HUES64 (cell line): ENCODE measurements at regions not wholly inside any gene's neighbourhood (a gene's known extent, or its start where the extent isn't known, plus 50 kb on each side); places are given as distances from the start of the nearest gene placed in this dataset.

Experiments
- H3K27ac ChIP-seq: 2 replicates; pipeline ENCODE4 v1.7.0; 2013; ENCODE audit warnings: low read depth, low read length, inconsistent platforms
- H3K27me3 ChIP-seq: 2 replicates; pipeline ENCODE4 v1.6.1; 2013; ENCODE audit warnings: mild to moderate bottlenecking, low read length; ENCODE audit not compliant: insufficient read depth
- H3K36me3 ChIP-seq: 2 replicates; pipeline ENCODE4 v1.6.1; 2013; ENCODE audit warnings: mild to moderate bottlenecking, low read length; ENCODE audit not compliant: insufficient read depth
- H3K4me1 ChIP-seq: 2 replicates; pipeline ENCODE4 v1.6.1; 2013; ENCODE audit warnings: mild to moderate bottlenecking, low read length, moderate library complexity; ENCODE audit not compliant: insufficient read depth
- H3K4me3 ChIP-seq: 2 replicates; pipeline ENCODE4 v1.5.1; 2013; ENCODE audit warnings: mild to moderate bottlenecking, low read length, moderate library complexity
- H3K9ac ChIP-seq: 2 replicates; pipeline ENCODE4 v1.6.1; 2013; ENCODE audit warnings: mild to moderate bottlenecking, low read depth, low read length
- H3K9me3 ChIP-seq: 2 replicates; pipeline ENCODE4 v1.6.1; 2013; ENCODE audit warnings: low read depth, low read length; ENCODE audit not compliant: insufficient read depth
- WGBS: fragments of 150-250, 120-280 bp; methylation state at CpG from one replicate; pipeline ENCODE4 v1.1.7; 2013; ENCODE audit warnings: missing lambda C conversion rate; 5-methylcytosine and 5-hydroxymethylcytosine counted together

GRCh38 chr14:87170179-87170578 lies 822.8 kb downstream of the GALC start:
- WGBS, result 6% methylated on average over 3 of the region's 3 CpGs
- no peak overlapping the region for H3K9ac ChIP-seq
- H3K27me3 ChIP-seq, result 0 out of 2 replicates have a peak, but pooled peaks cover 6% of the 10 kb centered on the region
- peaks cover 23% of the 10 kb centered on the region for H3K4me1 ChIP-seq
- no peaks in the 10 kb centered on the region for H3K36me3 ChIP-seq
- peak overlapping the region; percentile 83 for H3K27ac ChIP-seq
- no peaks in the 10 kb centered on the region for H3K9me3 ChIP-seq
- H3K4me3 ChIP-seq, result no peak overlapping the region

DNA sequence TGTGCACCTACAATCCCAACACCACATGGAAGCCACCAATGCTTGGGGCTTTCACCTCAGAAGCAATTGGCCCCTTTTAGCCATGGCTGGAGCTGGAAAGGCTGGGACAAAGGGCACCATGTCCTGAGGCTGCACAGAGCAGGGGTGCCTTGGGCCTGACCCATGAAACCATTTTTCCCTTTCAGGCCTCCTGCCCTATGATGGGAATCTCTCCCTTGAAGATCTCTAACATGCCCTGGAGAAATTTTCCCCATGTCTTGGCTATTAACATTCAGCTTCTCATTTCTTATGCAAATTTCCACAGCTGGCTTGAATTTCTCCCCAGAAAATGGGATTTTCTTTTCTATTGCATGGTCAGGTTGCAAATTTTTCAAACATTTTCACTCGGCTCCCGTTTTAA lies 823.6 kb downstream of the GALC start:
- Histone ChIP-seq H3K36me3 (no peaks in the 10 kb centered on the region), H3K9ac (no peak overlapping the region), H3K4me1 (peaks cover 23% of the 10 kb centered on the region), H3K9me3 (no peaks in the 10 kb centered on the region), H3K27ac (peak overlapping the region; percentile 83), H3K4me3 (no peak overlapping the region), H3K27me3 (peaks cover 6% of the 10 kb centered on the region; the same call in 1 of the 2 replicates)
- 64% methylated on average over 2 of the region's 2 CpGs for WGBS

GRCh38 chr14:87161502-87161901 lies 831.5 kb downstream of the GALC start:
- Histone ChIP-seq H3K4me1 (peaks cover 15% of the 10 kb centered on the region), H3K27me3 (peaks cover 8% of the 10 kb centered on the region; the same call in 1 of the 2 replicates), H3K9ac (no peak overlapping the region), H3K9me3 (no peaks in the 10 kb centered on the region), H3K4me3 (no peak overlapping the region), H3K27ac (no peak overlapping the region), H3K36me3 (no peaks in the 10 kb centered on the region)
- 93% methylated on average over 3 of the region's 4 CpGs for WGBS

GRCh38 chr14:87160989-87161388 lies 832.0 kb downstream of the GALC start:
- WGBS, result 44% methylated on average over 2 of the region's 2 CpGs
- H3K36me3 ChIP-seq, result no peaks in the 10 kb centered on the region

GRCh38 chr14:87158283-87158682 lies 834.7 kb downstream of the GALC start:
- Histone ChIP-seq H3K9me3 (no peaks in the 10 kb centered on the region), H3K27ac (no peak overlapping the region), H3K9ac (no peak overlapping the region), H3K27me3 (peaks cover 17% of the 10 kb centered on the region), H3K4me3 (no peak overlapping the region), H3K36me3 (no peaks in the 10 kb centered on the region), H3K4me1 (peaks cover 31% of the 10 kb centered on the region)
- 83% methylated on average over 4 of the region's 5 CpGs for WGBS

More at GRCh38 chr14:87160989-87161388, 832.0 kb downstream of the GALC start:
- no peak overlapping the region for H3K4me3 ChIP-seq
- H3K27me3 ChIP-seq, result peaks cover 8% of the 10 kb centered on the region; the same call in 1 of the 2 replicates
- no peak overlapping the region for H3K27ac ChIP-seq
- peaks cover 20% of the 10 kb centered on the region for H3K4me1 ChIP-seq
- H3K9me3 ChIP-seq, result no peaks in the 10 kb centered on the region
- H3K9ac ChIP-seq, result no peak overlapping the region

DNA sequence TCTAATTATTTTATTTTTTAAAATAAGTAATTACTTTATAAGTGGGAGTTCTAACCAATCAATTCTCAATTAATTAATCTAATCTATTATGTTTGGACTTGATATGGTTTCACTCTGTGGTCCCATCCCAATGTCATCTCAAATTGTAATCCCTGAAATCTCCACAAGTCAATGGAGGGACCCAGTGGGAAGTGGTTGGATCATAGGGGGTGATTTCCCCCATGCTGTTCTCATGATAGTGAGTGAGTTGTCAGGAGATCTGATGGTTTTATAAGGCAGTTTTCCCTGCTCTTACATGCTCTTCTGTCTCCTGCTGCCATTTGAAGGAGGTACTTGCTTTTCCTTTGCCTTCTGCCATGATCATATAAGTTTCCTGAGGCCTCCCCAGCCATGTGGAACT lies 836.1 kb downstream of the GALC start:
- Histone ChIP-seq H3K4me1 (peaks cover 39% of the 10 kb centered on the region), H3K9ac (no peak overlapping the region), H3K27ac (no peak overlapping the region), H3K36me3 (no peaks in the 10 kb centered on the region), H3K4me3 (no peak overlapping the region), H3K9me3 (no peaks in the 10 kb centered on the region), H3K27me3 (peaks cover 28% of the 10 kb centered on the region)

- 44% methylated on average over 1 of the region's 1 CpG for WGBS
- no peaks in the 10 kb centered on the region for H3K36me3 ChIP-seq
- H3K27me3 ChIP-seq, result peaks cover 37% of the 10 kb centered on the region
- H3K4me1 ChIP-seq, result peaks cover 39% of the 10 kb centered on the region
- H3K9me3 ChIP-seq, result no peaks in the 10 kb centered on the region
- H3K9ac ChIP-seq, result no peak overlapping the region
- H3K27ac ChIP-seq, result no peak overlapping the region
- H3K4me3 ChIP-seq, result no peak overlapping the region
These were observed 837.0 kb downstream of the GALC start for GRCh38 chr14:87155856-87156488.

DNA sequence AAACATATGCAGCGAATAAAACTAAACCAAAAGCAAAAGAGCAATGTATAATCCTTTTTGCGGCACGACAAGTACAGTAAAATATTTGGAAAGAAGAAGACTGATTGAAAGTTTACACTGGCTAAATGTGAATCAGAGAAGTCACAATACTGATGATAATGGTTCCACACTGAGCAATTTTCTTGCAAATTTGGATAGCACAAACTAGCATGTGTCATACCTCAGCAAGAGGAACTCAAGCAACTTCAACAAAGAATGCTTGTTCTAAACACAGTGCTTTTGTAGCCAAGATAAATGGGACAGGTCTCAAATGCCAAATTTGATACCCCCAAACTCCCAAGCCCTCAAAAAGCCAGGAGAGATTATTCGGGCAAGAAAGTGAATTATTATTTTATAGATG lies 839.1 kb downstream of the GALC start:
- Histone ChIP-seq H3K4me3 (no peak overlapping the region), H3K9me3 (no peaks in the 10 kb centered on the region), H3K27me3 (peaks cover 53% of the 10 kb centered on the region), H3K36me3 (no peaks in the 10 kb centered on the region), H3K4me1 (peaks cover 53% of the 10 kb centered on the region), H3K27ac (no peak overlapping the region), H3K9ac (no peak overlapping the region)
- WGBS, result 61% methylated on average over 3 of the region's 4 CpGs

DNA sequence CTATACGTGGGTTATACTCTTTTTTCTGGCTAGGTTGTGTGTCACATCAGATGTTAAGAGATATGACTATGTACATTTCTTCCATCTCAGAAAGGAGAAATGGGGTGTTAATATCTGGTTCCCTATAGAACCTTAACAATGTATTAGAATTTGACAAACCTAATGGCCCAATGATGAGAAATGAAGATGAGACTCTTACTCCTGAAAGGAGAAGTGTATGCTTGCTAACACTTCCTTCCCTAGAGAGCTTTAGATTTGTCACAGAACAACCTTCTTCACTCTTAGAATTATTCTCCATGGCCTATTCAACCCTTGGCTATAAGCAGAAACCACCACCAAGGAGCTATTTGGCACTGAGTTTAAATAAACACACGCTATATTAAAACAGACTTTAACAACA lies 839.6 kb downstream of the GALC start:
- WGBS, result no CpG with 5 or more reads among the region's 2 CpGs
- no peak overlapping the region for H3K9ac ChIP-seq
- H3K36me3 ChIP-seq, result no peaks in the 10 kb centered on the region
- peaks cover 58% of the 10 kb centered on the region for H3K27me3 ChIP-seq
- no peaks in the 10 kb centered on the region for H3K9me3 ChIP-seq
- H3K27ac ChIP-seq, result no peak overlapping the region
- H3K4me3 ChIP-seq, result no peak overlapping the region
- H3K4me1 ChIP-seq, result peaks cover 58% of the 10 kb centered on the region

- WGBS, result 72% methylated on average over 5 of the region's 5 CpGs
- no peak overlapping the region for H3K4me3 ChIP-seq
- H3K27me3 ChIP-seq, result peaks cover 65% of the 10 kb centered on the region
These were observed 840.3 kb downstream of the GALC start for GRCh38 chr14:87152693-87153092.

GRCh38 chr14:87149583-87150354 lies 843.2 kb downstream of the GALC start:
- Histone ChIP-seq H3K27me3 (peaks cover 83% of the 10 kb centered on the region), H3K9me3 (no peaks in the 10 kb centered on the region), H3K4me1 (peaks cover 48% of the 10 kb centered on the region), H3K9ac (no peak overlapping the region), H3K27ac (peak overlapping the region; percentile 51; the same call in 1 of the 2 replicates), H3K36me3 (no peaks in the 10 kb centered on the region), H3K4me3 (no peak overlapping the region)
- WGBS, result 13% methylated on average over 6 of the region's 6 CpGs

More at GRCh38 chr14:87152693-87153092, 840.3 kb downstream of the GALC start:
- Histone ChIP-seq H3K27ac (no peak overlapping the region), H3K9ac (no peak overlapping the region), H3K9me3 (no peaks in the 10 kb centered on the region), H3K4me1 (peaks cover 62% of the 10 kb centered on the region), H3K36me3 (no peaks in the 10 kb centered on the region)
